CD4-positive, alpha-beta T cell treated with Interleukin-15 for 1 hour (primary cell): ENCODE measurements at regions not wholly inside any gene's neighbourhood (a gene's known extent, or its start where the extent isn't known, plus 50 kb on each side); places are given as distances from the start of the nearest gene placed in this dataset.

Experiments used
- DNase-seq: peaks from one replicate; pipeline ENCODE4 v3.0.0-alpha.2; 2020

DNA sequence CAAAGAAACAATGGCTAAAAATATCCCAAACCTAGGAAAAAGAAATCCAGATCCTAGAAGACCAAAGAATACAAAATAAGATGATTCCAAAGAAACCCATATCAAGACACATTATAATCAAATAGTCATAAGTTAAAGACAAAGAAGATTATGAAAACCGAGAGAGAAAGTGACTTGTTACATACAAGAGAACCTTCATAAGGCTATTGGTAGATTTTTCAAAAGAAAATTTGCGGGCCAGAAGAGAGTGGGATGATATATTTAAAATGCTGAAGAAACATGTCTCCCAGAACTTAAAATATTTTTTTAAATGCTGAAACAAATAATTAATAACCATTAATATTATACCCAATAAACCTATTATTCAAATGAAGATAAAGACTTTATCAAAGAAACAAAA, 687.3 kb downstream of the TLE4 start:
- DNase-seq, result no peak

DNA sequence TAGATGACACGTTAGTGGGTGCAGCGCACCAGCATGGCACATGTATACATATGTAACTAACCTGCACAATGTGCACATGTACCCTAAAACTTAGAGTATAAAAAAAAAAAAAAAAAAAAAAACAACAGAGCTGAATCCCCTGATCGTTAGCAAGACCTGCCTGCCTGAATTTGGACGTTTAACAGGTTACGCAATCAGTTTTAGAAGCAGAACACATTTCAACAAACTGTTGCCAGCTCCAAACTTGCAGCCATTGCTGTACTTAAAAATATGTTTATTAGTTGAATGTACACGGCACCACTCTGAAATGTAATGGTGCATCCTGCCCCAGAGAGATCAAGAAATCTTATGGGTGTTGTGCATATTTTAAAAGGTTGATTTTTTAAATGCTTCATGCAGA, 680.0 kb downstream of the TLE4 start:
- no peak for DNase-seq

DNA sequence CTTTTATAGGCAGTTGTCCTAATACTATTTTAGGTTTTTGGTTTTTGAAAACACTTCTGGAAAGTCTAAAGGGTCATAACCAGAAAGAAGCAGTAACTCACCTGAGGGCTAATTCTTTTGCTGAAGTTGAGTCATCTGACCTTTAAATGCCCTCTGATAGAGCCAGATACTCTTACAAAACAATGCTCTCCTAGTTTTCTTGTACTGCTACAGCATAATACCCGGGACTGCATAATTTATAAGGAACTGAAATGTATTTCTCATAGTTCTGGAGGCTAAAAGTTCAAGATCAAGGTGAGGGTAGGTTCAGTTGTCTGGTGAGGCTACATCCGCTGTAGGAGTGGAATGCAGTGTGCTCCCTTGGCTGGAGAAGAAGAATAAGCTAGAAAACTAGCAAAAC, 670.3 kb downstream of the TLE4 start:
- DNase-seq, result no peak

DNA sequence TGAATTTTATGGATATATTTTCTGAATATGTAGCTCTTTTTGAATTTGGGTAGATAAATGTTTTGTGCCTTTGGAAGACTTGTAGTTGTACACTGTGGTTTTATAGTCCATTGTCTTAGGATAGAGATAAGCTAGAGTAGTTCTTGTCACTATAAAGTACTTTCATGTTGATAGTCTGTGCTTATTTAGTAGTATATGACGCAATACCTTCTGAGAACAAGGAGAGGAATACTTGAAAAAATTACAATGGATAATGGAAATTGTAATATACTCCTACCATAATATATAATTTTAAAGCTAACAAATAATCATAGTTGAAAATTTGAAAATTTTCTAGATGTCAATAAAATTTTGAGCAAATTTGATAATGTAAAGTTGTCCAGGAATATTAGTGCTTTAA, 664.0 kb downstream of the TLE4 start:
- no peak for DNase-seq

DNA sequence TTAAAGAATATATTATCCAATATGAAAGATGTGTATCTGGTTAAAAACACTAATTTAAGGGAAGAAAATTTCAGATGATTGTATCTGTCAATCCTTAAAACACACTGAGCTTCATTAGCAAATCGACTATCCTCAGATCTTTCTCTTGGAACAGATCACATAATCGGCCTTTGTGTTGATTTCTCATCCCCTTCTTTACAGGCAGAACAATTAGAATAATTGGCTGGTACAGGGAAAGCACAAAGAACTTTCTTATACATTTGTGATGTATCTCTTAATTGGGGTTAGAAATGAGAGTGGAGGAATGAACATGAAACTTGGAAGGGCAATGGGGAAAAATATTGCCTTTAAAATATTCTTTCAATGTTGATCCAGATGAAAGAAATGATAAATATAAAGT, 662.1 kb downstream of the TLE4 start:
- no peak for DNase-seq

DNA sequence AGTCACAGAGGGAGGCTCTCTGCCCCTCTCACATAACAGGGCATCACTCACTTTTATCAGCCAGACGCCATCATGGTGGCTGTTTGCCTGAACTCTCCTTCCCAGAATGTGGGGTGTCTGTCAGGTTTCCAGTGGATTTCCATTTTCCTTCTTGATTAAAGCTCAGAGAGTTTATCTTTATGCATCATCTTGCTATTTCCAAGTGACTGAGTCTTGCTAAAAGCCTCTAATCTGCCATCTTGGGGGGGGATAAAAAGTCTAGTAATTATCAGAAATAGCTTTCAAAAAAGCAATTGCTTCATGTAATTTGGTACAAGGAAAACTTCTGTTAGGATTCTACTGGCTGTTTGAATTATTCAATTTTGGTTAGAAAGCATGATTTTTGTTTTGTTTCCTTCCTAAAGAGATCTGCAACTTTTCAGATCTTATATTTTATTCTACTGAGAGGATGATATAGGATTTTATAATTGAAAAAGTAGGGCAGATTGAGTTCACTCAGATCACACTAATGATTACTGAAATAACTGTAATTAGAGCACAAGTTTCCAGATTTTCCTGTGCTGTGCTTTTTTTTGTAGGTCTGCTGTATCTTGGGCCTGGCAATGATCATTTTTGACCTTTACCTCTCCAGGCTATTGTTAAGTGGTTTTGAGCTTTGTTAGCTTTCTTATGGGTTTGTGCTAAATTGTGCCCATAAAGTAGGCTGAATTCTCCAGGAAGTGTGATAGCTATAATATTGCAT, 661.5 kb downstream of the TLE4 start:
- DNase-seq, result no peak

DNA sequence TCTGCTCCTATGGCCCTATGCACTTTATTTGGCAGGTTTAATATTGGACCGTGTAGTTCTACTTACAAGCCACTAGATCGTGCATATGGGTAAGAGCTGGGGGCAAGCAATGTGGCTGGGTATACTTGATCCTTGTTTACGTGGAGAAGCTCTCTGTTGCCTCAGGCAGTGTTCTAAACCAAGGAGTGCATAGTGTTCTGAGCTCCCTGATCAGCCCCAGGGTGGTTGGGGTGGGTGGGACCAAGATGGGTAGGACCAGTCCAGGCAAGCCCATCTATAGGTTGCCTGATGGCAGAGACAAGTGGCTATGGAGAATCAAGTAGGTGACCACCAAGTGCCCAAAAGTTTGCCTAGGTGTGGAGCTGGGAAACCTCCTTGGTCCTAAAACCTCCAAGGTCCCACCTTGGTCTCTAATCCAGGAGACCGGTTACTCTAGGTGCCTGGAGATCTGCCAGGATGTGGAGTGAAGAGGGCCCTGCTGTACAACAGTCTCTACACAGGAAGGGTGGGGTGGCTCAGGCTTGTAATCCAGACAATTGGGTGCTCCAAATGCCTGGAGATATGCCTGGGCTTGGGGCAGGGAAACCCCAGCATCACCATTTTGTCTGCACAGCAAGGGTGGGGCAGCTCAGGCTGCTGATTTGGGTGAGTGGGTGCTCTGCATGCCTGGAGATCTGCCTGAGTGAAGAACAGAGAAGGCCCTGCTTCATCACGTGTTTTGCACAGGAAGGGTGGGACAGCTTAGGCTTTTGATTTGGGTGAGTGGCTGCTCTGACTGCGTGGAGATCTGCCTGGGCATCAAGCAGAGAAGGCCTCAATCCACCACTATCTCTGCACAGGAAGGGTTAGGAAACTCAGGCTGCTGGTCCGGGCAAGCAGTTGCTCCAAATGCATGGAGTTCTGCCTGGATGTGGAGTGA, 659.8 kb downstream of the TLE4 start:
- DNase-seq, result peak; percentile 31

DNA sequence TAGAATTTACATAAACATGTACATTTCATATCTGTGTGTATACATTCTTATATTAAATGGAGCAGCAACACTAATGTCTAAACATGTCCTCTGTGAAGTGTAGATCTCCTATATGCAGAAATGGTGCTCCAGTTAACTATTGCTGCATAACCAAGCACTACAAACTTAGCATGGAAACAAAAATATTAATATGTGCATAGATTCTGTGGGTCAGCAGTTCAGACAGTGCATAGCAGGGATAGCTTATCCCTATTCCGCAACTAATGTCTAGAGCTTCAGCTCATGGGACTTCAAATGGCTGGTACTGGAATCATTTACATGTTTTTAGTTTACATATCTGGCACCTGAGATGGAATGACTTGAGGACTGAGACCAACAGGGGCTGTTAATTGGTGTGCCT, 652.1 kb downstream of the TLE4 start:
- no peak for DNase-seq

DNA sequence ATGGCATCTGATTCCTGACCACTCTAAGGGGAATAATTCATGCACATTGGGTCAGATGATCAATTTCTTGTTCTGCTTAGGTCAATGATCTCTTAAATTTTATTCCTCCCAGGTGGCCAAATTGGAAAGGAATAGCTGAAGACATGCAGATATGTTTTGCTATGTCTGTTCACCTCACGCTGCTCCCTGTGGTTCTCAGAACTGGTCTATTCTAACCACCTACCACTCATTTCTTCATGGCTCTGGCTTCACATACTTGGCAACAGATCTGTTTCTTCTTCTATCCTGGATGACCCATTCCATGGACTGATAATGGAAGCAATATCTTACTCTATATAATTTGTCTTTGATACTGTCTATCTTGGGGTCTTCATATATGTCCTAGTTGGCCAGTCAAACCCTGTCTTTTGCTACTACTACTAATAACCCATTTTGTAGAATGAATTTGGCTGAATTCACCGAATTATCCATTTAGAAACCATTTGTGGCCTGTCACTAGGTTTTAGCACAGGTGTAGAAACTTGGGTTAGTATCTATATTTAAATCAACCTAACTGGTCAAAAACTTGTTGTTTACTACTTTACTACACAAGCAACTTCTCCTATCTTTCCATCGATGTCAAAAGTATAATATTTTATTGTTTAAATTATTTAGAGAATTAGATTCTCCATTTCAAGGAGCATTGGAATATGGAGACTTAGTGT, 650.9 kb downstream of the TLE4 start:
- no peak for DNase-seq

DNA sequence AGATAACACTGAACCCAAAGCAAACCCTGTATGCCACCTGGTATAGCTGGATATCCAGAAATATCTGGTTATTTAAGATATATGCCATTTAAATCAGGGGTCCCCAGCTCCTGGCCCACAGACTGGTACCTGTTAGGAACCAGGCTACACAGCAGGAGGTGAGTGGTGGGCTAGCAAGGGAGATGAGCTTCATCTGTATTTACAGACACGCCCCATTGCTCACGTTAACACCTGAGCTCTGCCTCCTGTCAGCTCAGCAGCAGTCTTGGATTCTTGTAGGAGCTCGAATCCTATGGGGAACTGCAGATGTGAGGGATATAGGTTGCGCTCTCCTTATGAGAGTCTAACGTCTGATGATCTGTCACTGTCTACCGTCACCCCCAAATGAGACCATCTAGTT, 646.6 kb downstream of the TLE4 start:
- DNase-seq, result no peak

DNA sequence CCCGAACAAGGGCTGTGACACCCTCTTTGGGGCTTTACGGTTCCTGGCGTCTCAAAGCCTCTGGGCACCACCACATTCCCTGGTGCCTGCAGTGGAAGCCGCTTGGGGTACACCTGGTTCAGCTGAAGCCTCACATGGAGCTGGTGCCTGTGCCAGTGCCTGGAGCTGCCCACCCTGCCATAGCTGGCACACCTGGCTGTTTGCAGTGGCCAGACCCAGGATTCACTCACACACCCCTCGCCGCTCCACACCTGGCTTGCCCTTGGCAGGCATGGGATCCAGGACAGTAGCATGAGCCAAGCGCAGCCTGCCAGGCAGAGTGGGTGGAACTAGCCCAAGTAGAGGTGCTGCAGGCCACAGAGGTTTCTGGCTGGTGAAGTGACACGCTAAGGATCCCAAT, 641.8 kb downstream of the TLE4 start:
- no peak for DNase-seq

DNA sequence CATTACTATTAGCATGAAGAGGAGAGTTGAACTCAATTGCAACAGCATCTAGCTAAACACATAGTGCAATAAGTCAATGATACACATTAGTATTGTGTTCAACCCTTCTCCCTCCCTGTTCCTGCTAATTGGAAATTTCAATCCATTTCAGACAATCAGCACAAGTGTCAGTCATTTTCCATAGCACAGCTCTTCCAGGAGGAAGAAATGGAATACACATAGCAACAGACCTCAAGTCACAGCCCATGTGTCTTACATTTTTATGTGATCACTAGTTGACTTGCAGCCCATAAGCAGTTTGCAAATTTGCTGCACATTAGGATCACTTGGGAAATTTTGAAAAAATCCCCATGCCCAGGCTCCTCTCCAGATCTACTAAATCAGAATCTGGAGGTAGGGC, 636.9 kb downstream of the TLE4 start:
- no peak for DNase-seq

DNA sequence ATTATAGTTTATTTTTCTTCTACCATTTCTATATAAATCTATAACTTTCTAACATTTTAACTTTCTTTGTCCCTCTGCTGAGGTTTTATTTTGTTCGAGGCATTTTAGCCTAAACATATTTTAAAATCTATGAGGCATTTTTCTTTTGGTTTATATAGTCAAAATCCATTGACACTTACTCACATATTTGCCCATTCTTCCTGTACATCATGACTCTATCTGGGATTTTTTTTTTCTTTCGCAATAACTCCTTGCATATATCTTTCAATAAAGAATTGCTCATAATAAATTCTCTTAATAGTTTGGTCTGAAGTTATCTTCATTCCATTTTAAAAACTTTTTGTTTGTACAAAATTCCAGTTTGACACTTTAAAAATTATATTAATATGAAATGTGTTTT, 632.3 kb downstream of the TLE4 start:
- DNase-seq, result no peak

DNA sequence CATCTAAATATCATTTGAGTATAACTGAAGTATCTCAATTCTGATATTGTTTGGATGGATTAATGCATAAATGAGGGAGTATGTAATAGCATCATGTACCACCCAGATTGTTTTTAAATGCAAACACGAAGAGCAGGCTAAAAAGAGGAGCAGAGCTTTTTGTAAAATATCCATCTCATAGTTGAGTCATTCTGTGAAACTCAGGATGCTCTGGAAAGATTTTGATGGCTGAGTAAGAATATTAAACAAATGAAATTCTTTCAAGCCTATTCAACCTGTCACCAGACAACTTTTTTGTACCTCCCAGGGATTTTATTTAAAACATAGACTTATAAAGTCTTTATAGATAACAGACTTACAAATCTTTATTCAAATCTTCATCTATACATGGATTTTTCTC, 625.9 kb downstream of the TLE4 start:
- no peak for DNase-seq

DNA sequence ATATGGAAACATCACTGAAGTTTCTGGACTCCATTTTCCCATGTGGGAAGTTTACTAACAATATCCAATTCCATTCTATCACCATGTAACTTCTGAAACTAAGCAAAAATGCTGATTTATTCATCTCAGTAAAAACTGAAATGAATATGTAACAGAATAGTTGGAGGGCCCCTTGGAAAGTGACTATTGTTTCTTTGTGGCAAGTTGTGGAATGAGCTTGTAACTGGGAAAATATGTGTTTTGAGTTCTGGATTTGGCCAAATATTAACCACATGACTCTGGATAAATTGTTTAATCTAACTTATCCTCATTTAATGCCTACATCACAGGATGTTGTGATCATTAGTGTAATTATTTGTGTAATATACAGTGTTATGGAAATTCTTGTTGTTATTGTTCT, 619.3 kb downstream of the TLE4 start:
- DNase-seq, result no peak

DNA sequence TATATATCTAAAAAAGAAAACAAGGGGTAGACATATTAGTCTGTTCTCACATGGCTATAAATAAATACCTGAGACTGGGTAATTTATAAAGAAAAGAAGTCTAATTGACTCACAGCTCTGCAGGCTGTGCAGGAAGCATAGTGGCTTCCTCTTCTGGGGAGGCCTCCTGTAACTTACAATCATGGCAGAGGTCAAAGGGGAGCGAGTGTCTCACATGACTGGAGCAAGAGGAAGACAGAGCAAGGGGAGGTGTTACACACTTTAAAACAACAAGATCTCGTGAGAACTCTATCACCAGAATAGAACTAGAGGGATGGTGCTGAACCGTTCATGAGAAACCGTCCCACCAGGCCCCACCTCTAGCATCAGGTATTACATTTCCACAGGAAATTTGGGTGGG, 616.8 kb downstream of the TLE4 start:
- no peak for DNase-seq

DNA sequence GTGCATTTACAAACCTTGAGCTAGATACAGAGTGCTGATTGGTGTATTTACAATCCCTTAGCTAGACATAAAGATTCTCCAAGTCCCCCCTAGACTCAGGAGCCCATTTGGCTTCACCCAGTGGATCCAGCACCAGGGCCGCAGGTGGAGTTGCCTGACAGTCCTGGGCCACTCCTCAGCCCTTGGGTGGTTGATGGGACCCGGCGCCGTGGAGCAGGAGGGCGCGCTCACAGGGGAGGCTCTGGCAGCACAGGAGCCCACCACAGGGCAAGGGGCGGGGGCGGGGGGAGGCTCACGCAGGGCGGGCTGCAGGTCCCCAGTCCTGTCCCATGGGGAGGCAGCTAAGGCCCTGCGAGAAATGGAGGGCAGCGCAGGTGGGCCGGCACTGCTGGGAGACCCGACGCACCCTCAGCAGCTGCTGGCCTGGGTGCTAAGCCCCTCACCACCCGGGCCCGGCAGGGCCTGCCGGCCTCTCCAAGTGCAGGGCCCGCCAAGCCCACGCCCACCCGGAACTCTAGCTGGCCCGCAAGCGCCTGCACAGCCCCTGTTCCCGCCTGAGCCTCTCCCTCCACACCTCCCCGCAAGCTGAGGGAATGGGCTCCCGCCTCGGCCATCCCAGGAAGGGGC, 613.5 kb downstream of the TLE4 start:
- DNase-seq, result no peak

DNA sequence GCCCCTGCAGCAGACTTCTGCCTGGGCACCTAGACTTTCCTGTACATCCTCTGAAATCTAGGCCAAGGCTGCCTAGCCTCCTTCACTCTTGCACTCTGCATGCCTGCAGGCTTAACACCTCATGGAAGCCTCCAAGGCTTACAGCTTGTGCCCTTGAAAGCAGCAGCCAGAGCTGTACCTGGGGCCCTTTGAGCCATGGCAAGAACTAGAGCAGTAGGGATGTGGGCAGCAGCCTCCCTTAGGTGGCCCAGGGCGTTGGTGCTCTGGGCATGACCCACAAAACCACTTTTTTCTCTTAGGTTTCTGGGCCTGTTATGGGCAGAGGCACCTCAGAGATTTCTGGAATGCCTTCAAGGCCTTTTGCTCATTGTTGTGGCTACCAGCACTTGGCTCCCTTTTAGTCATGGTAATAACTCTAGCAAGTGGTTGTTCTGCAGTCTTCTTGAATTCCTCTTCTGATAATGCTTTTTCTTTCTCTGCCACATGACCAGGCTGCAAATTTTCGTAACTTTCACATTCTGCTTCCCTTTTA, 606.2 kb downstream of the TLE4 start:
- no peak for DNase-seq

DNA sequence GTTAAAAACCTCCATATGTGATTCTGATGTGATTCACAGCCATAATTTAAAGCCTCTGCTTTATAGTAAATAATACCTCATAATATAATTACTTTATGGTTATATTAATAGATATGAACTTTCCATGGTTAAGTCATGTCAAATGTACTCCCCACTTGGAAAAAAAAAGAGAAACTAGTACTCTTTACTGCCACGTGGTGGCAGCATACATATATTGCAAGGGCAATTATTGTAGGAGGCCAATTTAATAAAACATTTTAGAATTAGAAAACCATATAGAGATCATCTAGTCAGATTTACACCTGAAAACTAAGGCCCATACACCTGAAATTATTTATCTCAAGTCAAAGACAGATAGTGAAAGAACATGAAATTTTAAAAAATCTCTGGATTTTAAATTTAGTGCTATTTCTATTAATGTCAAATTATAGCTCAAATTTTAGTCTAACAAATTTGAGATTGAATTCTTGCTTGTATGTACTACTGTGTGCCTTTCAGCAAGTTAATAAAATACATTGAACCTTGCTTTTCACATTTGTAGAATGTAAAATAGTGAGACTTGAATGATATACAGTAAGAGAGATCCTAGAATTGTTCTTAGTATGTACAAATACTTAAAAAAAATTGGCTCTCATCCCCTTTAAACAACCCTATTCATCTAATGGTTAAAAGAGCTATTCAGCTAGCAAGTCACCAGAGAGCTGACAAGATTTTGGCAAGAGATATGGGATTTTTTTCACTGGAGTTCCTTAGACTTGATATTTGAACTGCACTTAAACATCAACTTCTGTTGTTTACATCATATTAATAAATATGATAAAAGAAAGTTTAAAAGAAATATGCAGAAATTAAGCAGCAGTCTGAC, 603.8 kb downstream of the TLE4 start:
- DNase-seq, result no peak

DNA sequence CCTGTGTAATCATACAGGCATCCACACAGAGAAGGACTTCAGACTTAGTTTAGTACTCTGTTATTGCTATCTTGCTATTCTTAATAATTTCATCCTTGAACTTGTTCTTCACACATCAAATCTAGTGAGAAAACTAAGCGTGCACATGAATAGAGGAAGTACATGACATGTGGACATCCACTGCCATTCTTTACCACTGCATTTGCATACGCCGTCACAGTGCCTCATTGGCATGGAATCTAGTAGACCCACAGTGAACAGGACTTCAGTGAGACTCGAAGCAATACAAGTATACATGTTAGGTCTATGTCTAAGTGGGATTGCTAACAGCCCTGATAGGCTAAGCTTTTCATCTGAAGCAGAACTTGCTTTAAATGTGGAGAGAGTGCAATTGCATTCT, 592.1 kb downstream of the TLE4 start:
- DNase-seq, result peak; percentile 19

DNA sequence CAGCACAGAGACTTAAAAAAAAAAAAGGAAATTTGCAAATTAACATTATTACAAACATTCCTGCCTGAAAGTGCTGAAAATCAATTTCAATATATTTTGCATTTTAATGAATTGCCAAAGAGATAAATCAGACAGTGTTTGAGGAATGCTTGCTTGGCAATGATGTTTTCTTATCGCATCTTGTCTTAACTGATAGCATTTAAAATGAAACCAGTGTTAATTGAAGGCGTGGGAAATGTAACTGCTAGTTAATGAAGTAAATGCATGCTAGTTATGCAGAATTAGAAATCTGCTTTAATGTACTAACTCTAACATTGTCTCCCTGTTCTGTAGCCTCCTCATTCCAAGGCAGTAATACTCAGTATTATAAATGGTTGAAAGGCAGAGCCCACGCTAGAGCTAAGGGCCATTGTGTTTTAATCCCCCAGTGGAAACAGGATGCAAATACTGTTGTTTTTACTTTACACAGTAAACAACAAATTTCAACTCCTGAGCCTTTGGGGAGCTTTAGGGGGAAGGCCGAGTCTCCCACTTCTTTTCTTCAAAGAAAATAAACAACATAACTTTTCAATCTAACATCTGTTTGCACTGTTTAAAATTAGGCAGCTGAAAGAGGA, 586.9 kb downstream of the TLE4 start:
- DNase-seq, result no peak

DNA sequence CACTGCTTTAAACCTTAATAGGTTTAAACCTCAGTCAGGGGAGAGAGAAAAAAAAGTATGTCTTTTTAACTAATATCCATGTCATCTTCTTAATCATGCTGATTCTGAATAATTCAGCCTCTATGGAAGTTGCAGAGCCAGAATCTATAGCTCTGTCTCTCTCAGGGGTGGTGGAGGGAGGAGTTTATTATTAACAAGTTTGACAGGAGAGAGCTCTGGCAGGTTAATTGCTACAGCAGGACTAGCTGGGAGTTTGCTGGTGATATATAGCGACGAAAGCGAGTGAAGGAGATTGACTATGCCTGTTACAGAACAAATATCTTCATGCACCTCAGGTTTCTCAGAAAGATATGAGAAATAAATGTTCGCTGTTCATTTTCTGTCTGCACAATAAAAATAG, 586.4 kb downstream of the TLE4 start:
- DNase-seq, result no peak
